ENCODE measurements at regions not wholly inside any gene's neighbourhood (a gene's known extent, or its start where the extent isn't known, plus 50 kb on each side); places are given as distances from the start of the nearest gene placed in this dataset.
"Not testable (repeated sequence)": the region's sequence is repeated elsewhere in the genome, so short reads cannot be mapped to it uniquely, and the experiment has no call there.

DNA sequence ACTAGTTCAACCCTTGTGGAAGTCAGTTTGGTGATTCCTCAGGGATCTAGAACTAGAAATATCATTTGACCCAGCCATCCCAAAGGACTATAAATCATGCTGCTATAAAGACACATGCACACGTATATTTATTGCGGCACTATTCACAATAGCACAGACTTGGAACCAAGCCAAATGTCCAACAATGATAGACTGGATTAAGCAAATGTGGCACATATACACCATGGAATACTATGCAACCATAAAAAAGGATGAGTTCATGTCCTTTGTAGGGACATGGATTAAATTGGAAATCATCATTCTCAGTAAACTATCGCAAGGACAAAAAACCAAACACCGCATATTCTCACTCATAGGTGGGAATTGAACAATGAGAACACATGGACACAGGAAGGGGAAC, 157.8 kb downstream of the MSN start:
- not testable (repeated sequence) for H3K27me3 ChIP-seq (ENCODE audit: control insufficient read depth, insufficient read depth, low read length); H3K4me1 ChIP-seq (ENCODE audit: control insufficient read depth, insufficient read depth, low read length); H3K9ac ChIP-seq (ENCODE audit: low read depth, low read length); H3K36me3 ChIP-seq (ENCODE audit: control insufficient read depth, insufficient read depth, low read length); H3K4me3 ChIP-seq (ENCODE audit: low read depth, low read length); H3K27ac ChIP-seq (ENCODE audit: low read depth, low read length)
- peaks cover 25% of the 10 kb centered on the region for H3K9me3 ChIP-seq (ENCODE audit: control insufficient read depth, insufficient read depth, low read length)

DNA sequence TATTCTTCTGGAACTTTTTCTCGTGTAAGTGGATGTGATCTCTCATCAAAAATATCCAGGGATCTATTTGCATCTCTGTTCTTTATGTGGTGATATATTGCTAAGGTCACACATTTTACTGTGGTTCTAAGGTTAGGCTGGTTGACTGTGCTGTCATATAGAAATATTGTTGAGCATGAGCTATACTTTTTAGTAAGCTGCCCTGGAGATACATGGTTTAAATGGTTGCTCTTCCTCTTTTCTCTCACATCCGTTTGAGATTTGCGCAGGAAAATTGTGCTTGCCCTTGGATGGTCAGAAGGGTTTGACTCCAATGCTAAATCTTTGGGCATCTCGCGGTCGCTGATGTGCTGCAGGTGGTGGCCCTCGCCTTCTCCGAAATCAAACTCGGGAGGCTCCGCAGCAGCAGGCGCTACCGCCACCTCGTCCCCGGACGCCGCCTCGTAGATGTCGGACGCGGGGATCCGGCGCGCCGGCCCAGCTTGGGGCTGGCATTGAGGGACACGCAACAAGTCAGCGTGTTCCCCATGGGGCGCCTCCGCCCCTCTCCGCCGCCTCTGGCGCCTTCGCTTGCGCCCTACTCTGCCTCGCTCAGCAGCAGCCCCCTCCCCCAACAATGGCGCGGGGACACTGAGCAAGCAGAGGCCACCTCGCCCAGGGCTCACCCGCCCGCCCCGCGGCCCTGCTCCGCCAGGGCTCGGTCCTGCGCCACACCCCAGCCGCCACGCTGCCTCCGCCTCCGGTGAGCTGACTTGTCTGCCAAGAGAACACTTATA, 154.5 kb downstream of the MSN start:
- peaks cover 7% of the 10 kb centered on the region; the same call in 1 of the 2 replicates for H3K27me3 ChIP-seq (ENCODE audit: control insufficient read depth, insufficient read depth, low read length)
- H3K9ac ChIP-seq (ENCODE audit: low read depth, low read length): peak overlapping the region; percentile 56; the same call in 1 of the 2 replicates
- H3K4me1 ChIP-seq (ENCODE audit: control insufficient read depth, insufficient read depth, low read length): peaks cover 5% of the 10 kb centered on the region
- no peaks in the 10 kb centered on the region for H3K36me3 ChIP-seq (ENCODE audit: control insufficient read depth, insufficient read depth, low read length)
- peak overlapping the region; percentile 42 for H3K4me3 ChIP-seq (ENCODE audit: low read depth, low read length)
- H3K27ac ChIP-seq (ENCODE audit: low read depth, low read length): no peak overlapping the region
- H3K9me3 ChIP-seq (ENCODE audit: control insufficient read depth, insufficient read depth, low read length): peaks cover 26% of the 10 kb centered on the region

DNA sequence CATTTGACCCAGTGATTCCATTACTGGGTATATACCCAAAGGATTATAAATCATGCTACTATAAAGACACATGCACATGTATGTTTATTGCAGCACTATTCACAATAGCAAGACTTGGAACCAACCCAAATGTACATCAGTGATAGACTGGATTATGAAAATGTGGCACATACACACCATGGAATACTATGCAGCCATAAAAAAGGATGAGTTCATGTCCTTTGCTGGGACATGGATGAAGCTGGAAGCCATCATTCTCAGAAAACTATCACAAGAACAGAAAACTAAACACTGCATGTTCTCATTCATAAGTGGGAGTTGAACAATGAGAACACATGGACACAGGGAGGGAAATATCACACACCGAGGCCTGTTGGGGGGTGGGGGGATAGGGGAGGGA, 152.5 kb downstream of the MSN start:
- H3K27me3 ChIP-seq (ENCODE audit: control insufficient read depth, insufficient read depth, low read length); H3K4me1 ChIP-seq (ENCODE audit: control insufficient read depth, insufficient read depth, low read length); H3K9ac ChIP-seq (ENCODE audit: low read depth, low read length); H3K4me3 ChIP-seq (ENCODE audit: low read depth, low read length); H3K27ac ChIP-seq (ENCODE audit: low read depth, low read length); H3K36me3 ChIP-seq (ENCODE audit: control insufficient read depth, insufficient read depth, low read length): not testable (repeated sequence)
- peaks cover 35% of the 10 kb centered on the region for H3K9me3 ChIP-seq (ENCODE audit: control insufficient read depth, insufficient read depth, low read length)

DNA sequence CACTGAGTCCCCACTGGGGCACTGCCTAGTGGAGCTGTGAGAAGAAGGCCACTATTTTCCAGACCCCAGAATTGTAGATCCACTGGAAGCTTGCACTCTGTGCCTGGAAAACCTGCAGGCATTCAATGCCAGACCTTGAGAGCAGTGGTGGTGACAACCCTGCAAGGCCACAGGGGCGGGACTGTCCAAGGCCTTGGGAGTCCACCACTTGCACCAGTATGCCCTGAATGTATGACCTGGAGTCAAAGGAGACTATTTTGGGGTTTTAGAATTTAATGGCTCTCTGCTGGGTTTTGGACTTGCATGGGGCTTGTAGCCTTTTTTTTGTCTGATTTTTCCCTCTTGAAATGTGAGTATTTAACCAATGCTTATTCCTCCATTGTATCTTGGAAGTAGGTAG, 145.8 kb downstream of the MSN start:
- Histone ChIP-seq H3K36me3 (ENCODE audit: control insufficient read depth, insufficient read depth, low read length) (no peaks in the 10 kb centered on the region), H3K4me1 (ENCODE audit: control insufficient read depth, insufficient read depth, low read length) (no peaks in the 10 kb centered on the region), H3K9me3 (ENCODE audit: control insufficient read depth, insufficient read depth, low read length) (peaks cover 52% of the 10 kb centered on the region), H3K4me3 (ENCODE audit: low read depth, low read length) (no peak overlapping the region), H3K27ac (ENCODE audit: low read depth, low read length) (no peak overlapping the region), H3K9ac (ENCODE audit: low read depth, low read length) (no peak overlapping the region), H3K27me3 (ENCODE audit: control insufficient read depth, insufficient read depth, low read length) (no peaks in the 10 kb centered on the region)

DNA sequence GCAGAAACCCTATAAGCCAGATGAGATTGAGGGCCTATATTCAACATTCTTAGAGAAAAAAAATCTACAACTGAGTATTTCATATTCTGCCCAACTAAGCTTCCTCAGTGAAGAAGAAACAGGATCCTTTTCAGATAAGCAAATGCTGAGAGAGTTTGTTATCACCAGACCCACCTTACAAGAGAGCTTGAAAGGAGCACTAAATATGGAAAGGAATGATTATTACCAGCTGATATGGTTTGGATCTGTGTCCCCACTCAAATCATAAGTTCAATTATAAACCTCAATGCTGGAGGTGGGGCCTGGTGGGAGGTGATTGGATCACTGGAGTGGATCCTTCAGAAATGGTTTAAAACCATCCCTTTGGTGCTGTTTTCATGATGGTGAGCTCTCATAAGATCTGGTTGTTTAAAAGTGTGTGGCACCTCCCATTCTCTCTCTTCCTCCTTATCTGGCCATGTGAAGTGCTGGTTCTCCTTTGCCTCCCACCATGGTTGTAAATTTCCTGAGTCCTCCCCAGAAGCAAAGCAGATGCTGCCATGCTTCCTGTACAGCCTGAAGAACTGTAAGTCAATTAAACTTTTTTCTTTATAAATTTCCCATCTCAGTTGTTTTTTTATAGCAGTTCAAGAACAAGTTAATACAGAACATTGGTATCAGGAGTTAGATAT, 144.2 kb downstream of the MSN start:
- no peak overlapping the region for H3K9ac ChIP-seq (ENCODE audit: low read depth, low read length)

More for the DNA sequence above, 144.2 kb downstream of the MSN start:
- Histone ChIP-seq H3K4me3 (ENCODE audit: low read depth, low read length) (no peak overlapping the region), H3K4me1 (ENCODE audit: control insufficient read depth, insufficient read depth, low read length) (no peaks in the 10 kb centered on the region), H3K36me3 (ENCODE audit: control insufficient read depth, insufficient read depth, low read length) (no peaks in the 10 kb centered on the region), H3K27me3 (ENCODE audit: control insufficient read depth, insufficient read depth, low read length) (no peaks in the 10 kb centered on the region), H3K9me3 (ENCODE audit: control insufficient read depth, insufficient read depth, low read length) (peaks cover 61% of the 10 kb centered on the region), H3K27ac (ENCODE audit: low read depth, low read length) (no peak overlapping the region)

Measured in HUES48 (cell line).